ENCODE measurements at regions not wholly inside any gene's neighbourhood (a gene's known extent, or its start where the extent isn't known, plus 50 kb on each side); places are given as distances from the start of the nearest gene placed in this dataset.

DNA sequence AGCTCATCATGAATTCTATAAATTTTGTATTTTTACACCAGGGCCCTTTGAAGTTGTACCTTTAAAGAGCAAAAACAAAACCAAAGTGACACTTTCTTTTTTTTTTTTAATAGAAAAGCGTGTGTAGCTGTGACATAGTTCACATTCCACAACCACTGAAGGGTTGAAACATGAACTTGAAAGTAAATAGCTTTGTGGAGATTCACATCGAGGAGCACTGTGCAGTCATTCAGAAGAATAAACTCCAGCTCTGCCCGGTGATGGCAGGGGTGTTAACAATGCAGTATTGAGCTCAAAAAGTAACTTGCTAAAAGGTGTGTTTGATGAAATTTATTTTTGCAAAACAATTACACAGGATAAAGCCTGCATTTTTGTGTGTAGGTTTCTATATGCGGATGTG lies 1166.2 kb downstream of the TBC1D22A start:
- no peak for DNase-seq (ENCODE audit: low spot score)

DNA sequence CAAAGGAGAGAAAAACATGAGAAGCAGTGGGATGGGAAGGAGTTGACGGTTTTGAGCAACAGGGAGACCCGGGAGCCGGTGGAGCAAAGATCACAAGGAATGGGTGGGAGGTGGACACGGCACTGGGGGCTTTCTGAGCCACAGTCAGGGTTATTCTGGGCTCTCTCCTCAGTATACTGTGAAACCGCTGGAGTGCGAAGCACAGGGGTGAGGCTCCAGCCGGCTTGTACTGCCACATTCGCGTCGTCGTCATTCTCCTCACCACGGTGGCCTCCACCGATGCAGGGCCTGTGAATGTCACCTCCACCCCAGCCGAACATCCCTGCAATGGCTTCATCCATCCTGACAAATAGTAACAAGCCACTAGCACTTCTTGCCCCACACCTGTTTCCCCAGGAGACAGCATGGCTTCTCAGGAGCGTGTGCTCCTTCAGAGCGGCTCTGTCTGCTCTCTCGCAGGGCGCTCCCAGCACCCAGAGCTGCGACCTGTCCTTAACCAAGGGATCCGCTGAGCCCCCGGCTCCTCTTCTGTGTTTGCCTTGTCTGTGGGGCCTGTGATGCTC lies 1165.3 kb downstream of the TBC1D22A start:
- DNase-seq (ENCODE audit: low spot score): no peak

DNA sequence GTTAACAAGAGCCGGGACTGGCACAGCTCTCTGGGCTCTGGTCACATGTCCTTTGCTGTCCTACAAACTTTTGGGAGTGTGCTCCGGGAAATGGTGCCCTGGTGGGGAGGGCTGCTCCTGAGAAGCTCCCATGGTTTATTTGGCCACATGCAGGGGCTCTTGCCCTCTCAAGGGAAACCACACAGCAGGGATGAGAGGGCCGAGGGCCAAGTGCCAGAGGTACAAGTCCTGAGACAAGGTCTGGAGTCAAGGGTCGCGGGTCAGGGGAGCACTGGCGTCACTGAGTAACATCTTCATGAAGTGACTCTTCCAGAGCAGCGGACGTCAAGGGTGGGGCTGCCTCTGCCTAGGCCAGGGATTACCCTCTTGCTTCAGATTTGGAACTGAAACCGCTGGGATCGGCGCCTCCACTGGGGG lies 1160.6 kb downstream of the TBC1D22A start:
- no peak for DNase-seq (ENCODE audit: low spot score)

DNA sequence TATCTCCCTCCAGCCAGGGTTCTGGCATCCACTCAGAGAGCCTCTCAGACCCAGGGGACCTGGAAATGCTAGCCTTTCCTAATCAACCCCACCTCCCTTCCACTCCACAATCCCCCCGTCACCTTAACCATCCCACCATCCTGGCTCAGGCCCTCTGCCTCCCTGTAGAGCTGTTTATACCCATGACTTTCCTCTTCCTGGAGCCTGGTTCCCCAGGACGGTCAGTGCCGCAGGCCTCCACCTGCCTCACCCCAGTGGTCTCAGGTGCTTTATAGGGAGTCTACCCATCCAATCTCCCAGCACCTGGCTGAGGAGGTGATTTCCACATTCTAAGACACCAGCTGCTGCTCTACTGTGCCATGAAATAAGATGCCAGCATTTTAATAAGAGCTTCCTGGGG lies 1159.5 kb downstream of the TBC1D22A start:
- DNase-seq (ENCODE audit: low spot score): no peak

DNA sequence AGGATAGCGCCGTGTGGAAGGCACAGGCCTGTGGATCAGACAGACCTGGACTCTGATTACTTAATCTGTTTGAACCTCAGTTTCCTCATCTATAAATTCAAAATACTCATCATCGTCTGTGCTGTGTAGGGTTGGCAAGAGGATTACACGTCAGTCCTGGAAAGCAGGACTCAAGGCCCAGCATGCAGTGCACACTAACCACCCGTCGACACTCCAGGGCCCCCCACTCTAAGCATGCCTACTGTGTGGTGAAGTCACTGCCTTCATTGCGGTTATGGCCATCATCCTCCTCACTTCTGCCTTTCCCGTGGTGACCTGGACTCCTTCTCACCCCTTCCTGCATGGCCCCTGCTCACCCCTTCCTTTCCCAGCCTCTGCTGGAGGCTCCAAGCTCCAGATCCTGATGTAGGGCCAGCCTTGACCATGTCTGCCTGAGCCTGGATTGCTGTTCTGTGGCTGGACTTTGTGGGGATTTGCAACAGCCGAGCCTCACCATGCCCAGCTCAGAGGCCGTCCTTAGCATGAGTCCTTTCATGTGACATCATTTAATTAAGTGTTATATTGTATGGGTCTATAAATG lies 1158.0 kb downstream of the TBC1D22A start:
- no peak for DNase-seq (ENCODE audit: low spot score)

DNA sequence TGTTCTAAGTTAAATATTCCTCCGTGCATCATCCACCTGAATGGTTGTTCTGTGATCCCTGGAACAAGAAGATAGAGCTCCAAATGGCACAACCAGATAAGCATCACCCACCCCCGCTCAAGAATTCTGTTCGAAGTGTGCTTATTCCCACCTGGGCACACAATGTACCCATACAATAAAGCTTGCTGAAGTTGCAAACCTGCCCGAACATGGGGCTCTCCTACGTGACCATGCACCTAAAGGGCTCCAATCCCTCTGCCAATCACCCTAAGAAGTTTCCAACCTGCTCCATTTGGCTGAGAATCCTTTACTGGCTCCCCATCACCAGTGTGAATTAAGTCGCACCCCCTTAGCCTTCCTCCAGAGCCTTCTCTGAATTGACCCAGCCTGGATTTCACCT lies 1157.4 kb downstream of the TBC1D22A start:
- no peak for DNase-seq (ENCODE audit: low spot score)

DNA sequence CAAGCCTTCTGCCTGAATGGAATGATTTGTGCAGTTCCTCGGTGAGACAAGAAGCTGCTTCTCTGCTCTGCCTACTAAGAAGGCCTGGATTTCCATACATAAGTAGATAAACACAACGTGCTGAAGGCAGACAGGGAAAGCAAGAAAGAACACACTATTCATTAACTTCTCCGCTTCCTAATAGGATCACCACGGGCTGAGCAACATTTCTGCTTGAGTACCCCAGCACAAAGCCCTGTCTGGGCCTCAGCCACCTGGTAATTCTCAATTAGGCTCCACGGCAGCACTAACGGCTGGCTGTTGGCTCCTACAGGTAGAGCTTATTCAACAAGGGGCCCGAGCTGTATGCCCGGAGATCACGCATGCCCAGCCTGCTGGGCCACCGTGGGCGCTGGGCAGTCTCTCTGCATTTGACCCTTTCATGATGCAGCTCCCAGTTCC lies 1156.6 kb downstream of the TBC1D22A start:
- no peak for DNase-seq (ENCODE audit: low spot score)

DNA sequence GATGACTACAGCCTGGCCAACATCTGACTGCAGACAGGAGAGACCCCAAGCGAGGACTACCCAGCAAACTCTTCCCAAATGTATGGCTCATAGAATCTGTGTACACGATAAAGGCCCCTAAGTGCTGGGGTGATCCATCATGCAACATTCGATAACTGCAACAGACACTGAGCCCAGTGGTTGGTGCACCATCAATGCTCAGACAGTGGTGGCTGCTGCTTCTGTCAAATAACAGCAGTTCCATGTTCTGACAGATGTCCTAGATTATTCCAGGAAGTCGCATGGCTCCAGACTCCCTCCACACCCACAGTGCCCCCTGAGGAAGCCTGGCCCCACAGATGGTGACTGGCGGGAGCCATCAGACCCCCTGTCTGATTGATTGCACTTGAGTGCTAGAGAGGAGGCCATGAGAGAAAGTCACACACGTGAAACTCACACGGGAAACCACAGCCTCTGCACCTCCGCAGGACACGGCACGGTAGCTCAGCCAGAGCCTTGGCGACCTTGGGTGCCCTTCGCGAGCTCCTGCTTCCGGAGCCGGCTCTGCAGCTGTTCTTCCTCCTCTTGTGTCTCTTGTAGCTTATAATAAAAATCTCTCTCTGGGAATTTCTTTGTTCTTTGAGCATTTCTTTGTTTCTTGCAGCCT lies 1155.9 kb downstream of the TBC1D22A start:
- DNase-seq (ENCODE audit: low spot score): no peak

DNA sequence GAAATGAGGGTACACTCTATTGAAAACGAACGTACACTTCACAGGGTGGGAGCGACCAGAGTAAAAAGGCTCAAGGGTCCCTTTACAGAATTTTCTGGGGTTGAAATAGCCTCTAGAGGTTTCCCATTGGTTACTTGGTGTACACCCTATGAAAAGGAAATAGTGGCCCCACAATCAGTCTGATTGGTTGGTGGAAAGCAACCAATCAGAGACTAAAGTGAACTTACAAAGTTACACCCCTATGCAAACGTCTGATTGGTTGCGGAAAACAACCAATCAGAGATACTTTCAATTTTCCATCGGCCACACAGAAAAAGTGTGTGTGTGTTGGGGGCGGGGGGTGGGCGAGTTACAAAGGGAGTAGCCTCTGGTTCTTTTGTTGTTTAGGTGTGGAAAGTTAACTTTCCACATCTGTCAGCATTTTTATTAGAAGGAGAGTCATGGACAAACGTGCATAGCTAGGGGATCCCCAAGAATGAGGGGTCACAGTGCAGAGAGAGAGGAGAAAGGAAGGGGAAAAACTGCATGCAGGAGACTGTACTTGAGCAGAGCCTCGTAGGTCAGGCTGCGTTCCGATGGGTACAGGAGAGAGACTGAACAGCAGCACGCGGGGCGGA lies 1152.1 kb downstream of the TBC1D22A start:
- DNase-seq (ENCODE audit: low spot score): no peak

DNA sequence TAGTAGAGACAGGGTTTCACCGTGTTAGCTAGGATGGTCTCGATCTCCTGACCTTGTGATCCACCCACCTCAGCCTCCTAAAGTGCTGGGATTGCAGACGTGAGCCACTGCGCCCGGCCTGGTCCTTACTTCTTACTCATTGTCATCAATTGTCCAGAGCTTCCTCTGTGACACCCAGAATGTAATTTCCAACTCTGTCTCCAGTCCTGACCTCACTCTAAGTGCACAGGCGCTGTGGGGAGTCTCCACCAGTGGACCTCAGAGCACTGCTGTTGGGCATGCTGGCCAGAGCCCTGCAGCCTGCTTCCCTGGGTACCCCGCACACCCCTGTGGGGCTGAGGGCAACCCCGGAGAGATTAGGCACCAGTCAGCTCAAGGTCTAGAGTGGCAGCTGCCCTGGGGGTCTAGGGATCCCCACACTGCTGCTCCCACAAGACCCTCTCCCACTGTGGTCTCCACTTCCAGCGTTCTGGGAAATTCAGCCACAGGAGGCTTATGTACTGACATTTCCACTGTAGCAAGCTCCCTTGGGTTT lies 1140.3 kb downstream of the TBC1D22A start:
- DNase-seq (ENCODE audit: low spot score): no peak

DNA sequence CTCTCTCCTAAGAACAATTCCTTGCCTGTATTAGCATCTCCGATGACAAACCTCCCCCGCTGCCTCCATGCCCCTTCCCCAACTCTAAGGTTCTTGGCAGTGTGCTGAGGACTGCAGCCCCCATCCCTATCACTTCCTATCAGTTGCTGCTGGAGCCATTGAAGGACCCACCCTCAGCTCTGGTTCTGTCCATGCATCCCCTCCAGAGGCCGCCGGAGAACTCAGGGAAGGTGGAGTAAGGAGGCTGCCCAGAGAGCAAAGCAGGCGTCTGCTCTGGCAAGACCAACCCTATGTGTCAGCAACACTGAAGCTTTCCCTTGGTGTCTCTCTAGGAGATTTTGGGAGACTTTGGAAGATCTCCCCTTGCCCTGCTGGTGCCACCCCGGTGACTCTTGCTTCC lies 1139.5 kb downstream of the TBC1D22A start:
- no peak for DNase-seq (ENCODE audit: low spot score)

DNA sequence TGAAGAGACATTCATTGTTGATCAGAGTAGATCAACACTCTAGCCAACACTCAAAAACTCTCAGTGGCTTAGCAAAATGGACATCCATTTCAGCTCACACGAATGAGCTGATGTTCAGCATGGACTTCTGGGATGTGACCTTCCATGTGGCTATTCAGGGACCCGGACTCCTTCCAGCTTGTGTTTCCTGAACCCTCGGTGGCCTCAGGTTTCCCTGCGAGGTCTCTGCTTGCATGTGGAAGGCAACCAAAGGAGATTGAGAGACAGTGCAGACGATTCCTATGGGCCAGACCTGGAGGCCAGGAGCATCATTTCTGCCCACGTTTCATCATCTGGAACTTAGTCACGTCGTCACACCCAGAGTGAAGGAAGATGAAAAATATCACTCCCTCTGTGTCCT lies 1137.4 kb downstream of the TBC1D22A start:
- DNase-seq (ENCODE audit: low spot score): no peak

DNA sequence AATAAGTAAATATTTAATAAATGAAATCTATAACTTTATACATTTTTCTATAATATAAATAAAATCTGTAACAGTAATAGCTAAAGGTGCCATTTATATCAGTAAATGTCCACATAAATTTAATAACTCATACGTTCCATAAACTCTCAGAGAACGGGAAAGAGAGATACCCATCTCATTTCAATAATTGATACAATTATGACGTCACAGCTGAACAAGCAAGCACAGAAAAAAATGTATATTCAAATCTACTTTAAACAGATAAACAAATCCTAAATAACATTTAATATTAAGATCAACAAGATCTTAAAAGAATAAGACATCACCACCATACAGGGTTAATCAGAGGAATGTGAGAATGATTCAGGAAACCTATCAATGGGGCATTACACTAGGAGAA lies 1136.5 kb downstream of the TBC1D22A start:
- DNase-seq (ENCODE audit: low spot score): no peak

DNA sequence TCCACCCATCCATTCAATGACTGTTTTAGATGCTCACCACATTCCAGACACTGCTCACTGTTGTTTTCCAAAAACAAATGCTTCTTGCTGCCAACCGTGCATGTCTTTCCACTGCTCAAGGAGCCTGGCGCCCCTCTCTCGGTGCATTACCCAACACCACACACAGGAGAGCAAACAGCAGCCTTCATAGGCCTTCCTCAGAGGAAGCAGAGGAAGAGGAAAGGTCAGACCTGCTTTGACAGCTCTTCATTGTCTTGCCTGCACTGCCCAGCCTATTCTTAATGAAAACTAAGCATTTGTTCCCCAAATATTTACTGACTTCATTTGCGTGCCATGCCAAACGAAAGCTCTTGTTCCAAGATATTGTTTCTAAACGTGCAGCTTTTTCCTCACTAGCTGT lies 1129.2 kb downstream of the TBC1D22A start:
- no peak for DNase-seq (ENCODE audit: low spot score)

DNA sequence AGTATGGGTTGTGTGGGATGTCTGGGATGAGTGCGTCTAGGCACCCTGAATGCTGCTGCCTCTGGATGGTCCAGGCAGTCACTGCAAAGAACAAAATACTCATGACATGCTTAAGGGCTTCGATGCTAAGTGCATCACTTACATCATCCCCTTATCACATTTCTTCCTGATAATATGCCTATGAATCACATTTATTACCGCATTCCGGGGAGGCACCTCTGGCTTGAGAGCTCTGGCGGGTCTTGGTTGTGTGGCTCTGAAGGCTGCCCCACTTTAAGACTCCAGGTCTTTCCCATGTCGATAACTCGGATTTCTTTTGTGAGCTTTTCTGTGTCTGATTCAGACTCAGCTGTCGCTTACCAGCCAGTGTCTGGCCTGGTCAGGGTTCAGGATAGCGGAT lies 1126.4 kb downstream of the TBC1D22A start:
- no peak for DNase-seq (ENCODE audit: low spot score)

DNA sequence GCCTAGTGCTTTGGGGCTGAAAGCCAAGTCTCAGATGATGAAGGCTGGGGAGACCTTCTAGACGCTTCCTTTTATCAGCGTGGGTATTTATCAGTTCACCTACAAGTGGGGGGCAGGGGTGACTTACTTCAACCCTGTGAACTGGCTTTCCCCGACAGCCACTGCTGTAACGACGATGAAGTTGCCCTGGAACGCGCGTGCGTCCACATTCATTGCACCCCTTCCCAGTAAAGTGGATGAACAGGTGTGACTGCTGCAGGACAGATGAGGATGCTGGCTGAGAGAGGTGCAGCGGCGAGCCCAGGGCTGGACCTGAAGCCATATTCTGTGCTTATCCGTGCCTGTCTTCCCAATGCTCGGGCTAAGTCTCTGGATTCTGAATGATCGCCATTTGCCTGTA lies 1122.3 kb downstream of the TBC1D22A start:
- DNase-seq (ENCODE audit: low spot score): no peak

DNA sequence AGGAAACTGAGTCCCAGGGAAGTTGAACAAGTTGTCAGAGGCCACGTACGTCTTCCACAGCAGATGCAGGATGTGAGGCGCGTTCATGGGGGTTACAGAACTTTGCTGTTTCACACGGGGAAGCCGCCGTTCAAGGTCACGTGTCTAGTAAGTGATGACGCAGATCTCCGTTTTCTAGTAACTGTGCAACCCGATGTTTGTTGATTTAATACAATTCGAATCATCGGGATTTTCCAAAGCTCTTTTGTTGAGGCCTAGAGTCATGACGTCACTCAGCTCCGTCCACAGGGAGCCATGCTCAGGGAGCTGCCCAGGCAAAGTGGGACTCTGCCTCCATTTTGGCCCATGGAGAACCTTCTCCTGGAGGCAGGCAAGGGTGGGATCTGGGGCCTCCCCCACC lies 1121.8 kb downstream of the TBC1D22A start:
- DNase-seq (ENCODE audit: low spot score): no peak

DNA sequence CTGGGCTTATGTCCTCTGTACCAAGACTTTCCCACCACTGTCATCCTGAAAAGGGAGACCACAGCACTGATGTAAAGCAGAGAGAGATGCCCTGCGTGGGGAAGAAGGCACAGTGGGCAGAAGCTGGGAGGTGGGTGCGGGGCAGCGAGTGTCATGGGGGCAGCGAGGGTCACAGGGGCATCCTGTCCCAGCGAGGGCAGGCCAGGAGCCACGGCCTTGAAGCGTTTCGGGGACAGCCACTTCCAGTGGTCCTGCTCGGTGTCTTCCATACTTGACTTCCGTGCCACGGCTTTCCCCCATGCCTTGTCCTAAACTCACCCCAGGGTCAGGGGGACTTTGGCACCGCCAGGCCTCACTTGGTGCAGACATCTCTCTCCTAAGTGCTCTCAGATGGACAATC lies 1121.3 kb downstream of the TBC1D22A start:
- no peak for DNase-seq (ENCODE audit: low spot score)

DNA sequence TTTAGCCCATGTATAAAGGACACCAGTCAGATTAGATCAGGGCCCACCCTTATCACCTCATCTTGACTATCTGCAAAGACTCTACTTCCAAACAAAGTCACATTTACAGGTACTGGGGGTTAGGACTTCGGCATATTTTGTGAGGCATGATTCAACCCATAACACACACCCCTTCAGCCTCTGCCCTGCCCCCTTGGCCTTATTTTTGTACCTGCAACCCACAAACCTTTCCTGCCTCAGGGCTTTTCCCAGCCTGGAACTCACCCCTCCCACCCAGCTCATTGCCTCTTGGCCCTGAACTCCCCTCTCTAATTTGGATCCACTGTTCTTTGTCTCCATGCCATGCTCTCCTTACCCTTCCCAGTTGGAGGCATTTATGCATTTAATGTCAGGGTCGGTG lies 1116.9 kb downstream of the TBC1D22A start:
- DNase-seq (ENCODE audit: low spot score): no peak

DNA sequence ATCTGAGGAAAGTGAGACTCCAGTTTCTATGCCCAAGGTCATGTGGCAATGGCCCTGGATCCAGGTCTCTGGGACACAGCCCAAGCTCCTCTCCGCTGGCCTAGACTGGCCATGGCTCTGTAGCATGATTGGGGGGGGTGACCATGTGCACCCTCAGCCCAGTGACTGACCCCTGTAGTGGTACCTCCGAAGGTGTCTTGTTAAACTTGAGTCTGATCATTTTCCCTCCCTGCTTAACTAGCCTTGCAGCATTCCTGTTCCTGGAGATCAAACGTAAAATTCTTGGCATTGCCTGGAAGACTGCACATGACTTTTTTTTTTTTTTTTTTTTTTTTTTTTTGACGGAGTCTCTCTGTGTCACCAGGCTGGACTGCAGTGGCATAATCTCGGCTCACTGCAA lies 1116.0 kb downstream of the TBC1D22A start:
- DNase-seq (ENCODE audit: low spot score): no peak

DNA sequence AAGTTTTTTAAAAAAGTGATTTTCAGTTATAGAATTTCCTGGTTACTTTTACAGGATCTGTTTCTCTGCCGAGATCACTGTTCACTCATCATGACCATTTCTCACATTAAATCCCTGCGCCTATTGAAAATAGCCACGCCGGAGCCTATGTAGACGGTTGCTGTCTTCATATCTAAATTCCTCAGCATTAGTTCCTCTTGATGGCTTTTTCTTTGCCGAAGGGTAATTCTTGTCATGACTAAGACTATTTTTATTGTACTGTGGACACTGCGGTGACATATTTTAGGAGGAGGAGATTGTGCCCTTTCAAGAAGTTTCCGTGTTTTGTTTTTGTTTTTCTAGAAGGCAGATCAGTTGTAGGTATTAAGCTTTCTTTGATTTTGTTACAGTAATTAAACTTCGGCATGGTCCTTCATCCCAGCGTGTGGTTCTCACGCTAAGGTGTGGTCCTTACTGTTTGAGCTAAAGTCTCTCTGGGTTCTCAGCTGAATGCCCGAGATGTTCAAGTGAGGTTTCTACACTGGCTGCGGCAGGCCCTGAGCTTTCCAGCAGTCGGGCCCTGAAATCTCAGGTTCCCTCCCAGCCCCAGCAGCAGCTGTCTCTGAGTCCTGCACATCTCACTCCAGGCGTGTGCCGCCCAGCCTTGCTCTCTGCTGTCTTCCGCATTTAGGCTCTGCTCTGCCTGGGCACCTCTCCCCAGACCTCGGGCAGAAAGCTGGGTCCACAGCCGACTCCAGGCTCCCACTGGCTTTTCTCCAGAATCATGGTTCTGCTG lies 1110.5 kb downstream of the TBC1D22A start:
- no peak for DNase-seq (ENCODE audit: low spot score)

DNA sequence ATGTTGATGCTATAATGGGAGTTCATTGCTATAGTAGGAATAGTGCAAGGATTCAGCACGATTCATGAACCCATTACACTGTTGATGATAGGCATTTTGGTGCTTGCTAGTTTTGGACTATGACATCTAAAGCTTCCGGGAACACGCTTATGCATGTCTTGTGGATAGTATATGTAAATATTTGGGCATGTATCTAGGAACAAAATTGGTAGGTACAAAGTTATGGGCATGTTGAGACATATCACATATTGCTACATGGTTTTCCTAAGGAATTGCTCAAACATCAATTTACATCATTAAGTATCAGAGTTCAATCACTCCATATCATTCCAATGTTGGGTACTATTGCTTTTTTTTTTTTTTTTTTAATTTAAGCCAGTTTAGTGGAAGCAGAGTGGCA lies 1103.2 kb downstream of the TBC1D22A start:
- DNase-seq (ENCODE audit: low spot score): no peak

All from AG08396 (cell line).